GM18499 (cell line): ENCODE measurements at regions not wholly inside any gene's neighbourhood (a gene's known extent, or its start where the extent isn't known, plus 50 kb on each side); places are given as distances from the start of the nearest gene placed in this dataset.

ENCODE experiments used
- ATAC-seq: cut with Tn5 transposase; IDR thresholded peaks from one replicate; pipeline ENCODE4 v1.9.1; 2021; ENCODE audit warnings: moderate number of reproducible peaks; ENCODE audit not compliant: insufficient read depth, unreplicated experiment

DNA sequence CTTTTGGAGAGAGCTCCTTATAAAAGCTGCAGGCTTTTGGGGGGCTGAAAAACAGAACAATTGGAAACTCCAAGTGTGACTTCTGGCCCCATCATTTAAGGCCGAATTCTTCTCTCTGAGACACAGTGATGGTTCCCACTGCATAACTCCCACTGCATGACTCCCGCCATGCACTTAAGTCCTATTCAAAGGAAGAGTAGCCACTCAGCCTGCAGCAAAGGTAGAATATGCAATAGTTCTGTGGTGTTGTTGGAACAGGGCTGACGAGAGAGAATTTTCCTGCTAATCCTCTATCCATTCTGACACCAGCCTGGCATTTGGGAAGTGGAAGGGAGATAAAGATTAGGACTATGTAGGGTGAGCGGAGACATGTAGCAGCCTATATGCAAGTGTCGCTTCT, 185.6 kb upstream of the ZNF462 start:
- no peak for ATAC-seq

- ATAC-seq = no peak
Observed at GRCh38 chr9:106677830-106678229, 185.1 kb upstream of the ZNF462 start.

GRCh38 chr9:106678273-106678672, 184.7 kb upstream of the ZNF462 start:
- no peak for ATAC-seq

DNA sequence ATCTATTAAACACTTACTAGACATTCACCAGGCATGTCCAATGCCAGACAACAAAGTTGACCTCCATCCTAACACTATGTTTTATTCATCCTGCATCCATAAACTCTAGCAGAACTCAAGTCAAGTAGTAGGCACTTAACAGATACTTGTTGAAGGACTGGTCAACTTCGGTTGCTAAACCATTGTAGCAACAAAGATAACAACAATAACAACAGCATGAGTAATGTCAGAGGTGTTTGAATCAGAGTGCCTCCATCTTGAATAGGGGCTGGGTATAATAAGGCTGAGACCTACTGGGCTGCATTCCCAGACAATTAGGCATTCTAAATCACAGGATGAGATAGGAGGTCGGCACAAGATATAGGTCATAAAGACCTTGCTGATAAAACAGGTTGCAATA, 180.5 kb upstream of the ZNF462 start:
- ATAC-seq = no peak

DNA sequence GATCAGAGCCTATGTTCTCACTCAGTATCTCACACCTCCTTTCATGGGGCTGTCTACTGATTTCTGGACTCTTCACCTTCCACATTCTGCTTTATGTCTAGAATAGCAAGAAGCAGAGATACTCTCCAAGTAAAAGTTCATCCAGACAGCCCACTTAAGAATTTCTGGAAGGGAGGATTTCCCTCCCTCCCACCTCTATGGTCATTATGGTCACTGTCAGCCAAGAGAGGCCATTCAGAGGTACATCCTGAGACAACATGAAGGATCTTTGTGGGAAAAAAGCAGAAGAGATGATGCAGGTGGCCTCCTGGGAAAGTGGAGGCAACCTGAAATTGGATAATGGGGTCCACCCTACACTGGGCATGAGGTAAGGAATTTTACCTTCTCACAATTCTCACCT, 179.5 kb upstream of the ZNF462 start:
- ATAC-seq = no peak

- ATAC-seq = no peak
Observed at GRCh38 chr9:106684940-106685695, 177.8 kb upstream of the ZNF462 start.

DNA sequence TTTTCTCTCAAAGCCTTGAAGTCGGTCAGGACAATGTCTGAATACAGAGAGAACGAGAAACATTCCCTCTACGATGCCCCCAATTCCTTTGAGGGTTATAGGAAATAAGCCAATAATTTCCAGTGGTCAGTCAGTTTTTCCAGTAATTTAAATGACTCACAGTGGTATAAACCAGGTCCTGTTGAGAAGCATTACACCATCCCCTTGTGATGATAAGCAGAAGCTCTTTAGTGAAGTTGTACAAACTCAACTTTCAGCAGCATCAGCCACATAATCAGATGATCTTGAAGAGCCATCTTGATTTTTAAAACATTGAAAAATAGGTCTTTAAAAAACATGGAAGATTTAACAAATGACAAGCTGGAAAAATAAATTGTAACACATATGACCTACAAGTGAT, 173.9 kb upstream of the ZNF462 start:
- ATAC-seq = no peak

DNA sequence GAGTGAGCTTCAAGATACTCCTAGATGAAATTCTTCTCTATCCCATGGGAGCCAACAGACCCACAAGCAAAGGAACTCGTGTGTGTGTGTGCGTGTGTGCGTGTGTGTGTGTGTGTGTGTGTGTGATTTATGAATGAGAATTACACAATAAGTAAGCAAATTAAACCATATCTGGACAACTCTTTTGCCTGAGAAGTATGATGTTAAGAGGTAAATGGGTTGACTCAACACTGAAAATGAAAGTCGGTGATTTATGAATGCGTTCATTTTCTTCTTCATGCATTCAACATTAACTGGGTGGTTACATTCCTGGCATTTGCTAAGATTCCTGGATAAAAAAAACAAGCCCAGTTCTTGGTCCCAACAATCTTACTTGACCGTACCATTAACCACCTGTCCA, 171.3 kb upstream of the ZNF462 start:
- no peak for ATAC-seq

- no peak for ATAC-seq
Observed at GRCh38 chr9:106693558-106693957, 169.4 kb upstream of the ZNF462 start.

GRCh38 chr9:106696804-106697203, 166.2 kb upstream of the ZNF462 start:
- no peak for ATAC-seq

DNA sequence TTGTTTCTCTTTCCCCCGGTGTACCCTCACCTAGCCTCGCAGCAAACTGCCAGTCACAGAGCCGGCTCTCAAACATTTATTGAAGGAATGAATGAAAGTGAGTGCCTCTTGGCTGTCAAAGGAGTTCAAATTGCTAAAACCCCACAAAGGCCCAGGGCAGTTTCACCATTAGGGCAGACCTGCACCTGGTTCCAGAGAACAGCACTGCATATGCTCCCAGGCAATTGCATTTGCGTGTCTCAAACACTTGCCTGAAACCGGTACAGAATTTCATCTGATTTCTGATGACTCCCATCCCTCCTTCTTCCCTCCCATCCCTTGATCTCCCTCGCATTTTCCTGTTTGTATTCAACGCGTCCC, 165.6 kb upstream of the ZNF462 start:
- no peak for ATAC-seq

DNA sequence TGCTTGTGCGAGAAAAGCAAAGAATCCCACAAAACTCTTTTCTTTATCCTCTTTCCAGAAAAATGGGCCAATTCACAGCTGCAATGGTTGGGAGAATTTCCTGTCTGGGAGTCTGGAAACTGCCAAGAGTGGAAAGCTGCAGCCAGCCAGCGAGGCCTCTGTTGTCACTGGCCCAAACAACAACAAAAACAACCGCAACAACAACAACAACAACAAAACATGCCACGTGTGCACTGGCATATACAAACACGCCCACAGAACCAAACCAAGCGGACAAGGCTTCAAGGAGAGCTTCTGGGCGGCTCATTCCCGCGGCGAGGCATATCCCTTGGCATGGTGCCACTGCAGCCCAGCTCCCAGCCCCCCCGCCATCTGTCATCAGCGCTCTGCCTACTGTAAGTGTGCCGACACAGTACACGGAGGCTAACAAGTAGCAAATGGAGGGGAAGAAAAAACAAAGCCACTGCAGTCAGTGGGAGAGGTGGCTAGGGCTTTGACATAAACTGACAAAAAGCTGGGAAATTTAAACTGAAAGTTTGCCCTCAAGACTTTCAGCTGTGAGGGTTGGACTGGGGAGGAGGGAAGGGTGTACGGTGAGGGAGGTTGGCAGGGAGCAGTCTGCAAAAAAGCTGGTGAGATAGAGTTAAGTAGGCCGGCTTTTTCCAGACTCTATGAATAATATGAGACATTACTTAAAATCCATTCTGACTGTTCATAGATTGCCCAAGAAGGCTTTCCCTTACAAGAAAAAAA, 165.0 kb upstream of the ZNF462 start:
- ATAC-seq = no peak

DNA sequence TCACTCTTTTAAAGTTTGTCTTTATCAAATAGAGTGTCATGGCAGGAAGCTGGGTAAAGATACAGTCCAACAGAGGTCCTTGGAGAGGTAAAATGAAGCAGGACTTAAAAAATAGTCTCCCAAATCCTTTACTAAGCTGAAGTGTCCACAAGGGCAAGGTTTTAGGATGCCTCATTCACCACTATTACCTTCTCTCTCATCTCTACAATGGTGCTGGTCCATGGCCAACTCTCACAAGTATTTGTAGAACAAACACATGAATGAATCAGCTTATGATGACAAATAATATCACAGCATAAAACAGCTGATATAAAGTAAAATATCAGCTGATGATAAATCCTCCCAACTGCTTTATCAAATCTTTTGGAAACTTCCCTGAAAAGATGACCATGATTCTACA, 162.3 kb upstream of the ZNF462 start:
- no peak for ATAC-seq

DNA sequence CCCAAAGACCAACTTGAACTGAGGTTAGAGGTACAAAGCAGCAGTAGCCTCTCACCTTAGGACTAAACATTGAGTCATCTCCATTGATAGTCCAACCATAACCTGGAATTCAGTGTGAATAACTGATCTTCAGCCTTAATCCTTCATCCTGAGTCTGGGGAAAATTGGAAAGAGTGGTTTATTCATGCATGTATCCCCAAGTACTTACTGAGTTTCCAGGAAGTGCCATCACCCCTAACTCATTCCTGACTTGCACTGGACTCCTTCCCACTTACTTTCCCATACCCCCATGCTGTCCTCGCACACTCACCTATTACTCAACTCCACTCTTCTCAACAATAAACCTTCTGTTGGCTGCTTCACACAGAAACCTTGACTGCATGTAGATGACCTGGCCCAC, 161.4 kb upstream of the ZNF462 start:
- ATAC-seq = no peak

DNA sequence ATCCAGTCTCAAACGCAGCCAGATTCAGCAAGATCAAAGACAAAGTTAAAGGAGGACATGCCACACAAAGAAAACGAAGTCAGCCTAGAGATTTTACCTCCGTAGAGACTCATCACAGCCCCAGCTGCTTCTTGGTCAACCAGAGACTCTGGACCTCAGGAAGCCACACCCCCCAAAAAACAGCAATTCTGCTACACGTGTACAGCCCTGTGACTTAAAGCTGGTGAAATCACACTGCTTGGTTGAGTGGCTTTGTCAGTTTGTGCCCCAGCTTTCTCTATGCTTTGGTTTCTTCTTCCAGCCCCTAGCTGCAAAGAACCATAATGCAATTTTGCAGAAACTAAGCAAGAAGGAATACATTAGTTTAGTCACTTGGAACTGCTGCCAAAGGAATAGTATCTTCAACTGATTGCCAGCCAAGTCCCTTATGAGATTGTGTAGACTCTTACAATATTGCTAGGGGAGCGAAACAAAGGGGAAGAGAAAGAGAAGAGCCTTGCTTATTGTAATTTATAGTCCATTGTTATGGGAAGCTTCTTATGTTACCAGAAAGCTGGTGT, 158.8 kb upstream of the ZNF462 start:
- ATAC-seq = no peak

DNA sequence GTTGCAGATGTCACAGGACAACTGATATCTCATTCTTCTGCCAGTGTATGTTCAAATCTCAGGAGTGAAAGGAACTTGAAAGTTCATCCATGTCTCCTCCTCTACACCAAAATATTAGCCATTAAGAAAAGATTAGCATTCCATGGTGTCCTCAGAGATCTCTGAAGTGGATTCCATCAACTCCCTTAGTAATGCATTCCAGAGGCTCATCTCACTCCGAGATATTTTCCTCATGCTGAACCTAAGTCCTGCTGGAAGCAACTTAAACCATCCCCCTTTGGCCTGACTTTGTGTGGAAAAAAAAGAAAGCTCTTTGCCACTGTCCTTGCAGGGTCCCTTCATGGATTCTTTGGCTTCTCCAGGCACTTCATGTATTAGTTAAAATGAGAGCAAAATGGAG, 155.7 kb upstream of the ZNF462 start:
- no peak for ATAC-seq

DNA sequence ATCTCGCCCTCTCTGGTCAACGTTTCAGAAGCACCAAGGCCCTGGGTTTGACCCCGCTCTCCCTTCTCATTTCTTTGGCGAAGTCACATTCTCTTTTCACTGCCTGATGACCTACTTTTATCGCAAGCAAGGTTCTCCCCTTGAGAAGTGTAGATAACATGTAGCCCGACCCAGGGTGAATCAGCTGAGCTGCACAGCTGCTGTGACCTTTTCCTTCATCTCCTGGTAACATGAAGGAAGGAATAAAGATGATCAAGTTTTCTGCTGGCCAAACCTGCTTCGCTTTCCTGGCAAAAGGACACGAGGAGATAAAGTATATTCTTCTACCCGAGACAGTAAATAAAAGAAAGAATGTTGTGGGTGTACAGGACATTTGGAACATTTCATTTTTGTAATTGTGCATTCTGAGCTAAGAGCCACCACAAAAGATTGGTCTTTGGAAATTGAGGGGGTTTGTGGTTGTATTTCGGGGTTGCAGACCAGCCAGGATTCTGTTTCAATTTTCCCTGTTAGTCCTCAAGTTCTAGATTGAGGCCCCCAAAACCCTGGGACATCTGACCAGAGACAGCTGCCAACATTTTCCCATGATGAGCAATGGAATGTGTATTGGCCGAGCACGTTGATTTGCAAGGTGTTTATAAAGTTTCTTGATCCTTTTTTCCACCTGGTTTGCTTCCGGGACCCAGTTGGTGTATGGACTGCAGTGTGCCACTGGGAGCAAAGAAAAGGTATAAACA, 155.1 kb upstream of the ZNF462 start:
- ATAC-seq = no peak

DNA sequence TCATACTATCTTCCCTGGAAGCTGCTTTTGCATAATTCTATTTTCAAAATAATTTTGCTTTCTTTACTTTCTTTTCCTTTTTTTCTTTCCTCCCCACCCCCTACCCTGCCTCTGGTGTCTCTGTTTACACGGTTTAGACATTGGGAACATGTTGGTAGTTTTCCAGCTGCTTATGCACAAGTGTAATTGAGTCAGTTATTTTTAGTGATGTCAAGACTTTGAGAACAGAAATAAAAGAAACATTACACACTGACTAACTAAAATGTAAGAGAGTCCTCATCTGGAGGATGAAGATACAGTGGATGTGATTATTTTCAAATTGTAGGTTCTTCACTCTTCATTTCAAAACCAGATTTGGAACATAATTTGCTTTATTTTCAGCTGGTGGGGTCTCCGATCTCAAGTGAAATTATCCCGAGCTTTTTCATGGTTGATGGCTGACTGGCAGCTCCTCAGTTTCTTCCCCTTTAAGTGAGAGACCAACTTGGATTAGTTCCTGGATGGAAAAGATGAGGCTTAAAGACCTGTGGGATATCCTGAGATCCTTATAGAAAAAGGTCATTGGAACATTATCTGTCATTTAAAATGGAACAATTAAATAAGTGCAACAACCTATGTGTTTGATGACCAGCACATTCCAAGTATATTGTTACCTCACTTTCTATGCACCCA, 154.4 kb upstream of the ZNF462 start:
- ATAC-seq = no peak

DNA sequence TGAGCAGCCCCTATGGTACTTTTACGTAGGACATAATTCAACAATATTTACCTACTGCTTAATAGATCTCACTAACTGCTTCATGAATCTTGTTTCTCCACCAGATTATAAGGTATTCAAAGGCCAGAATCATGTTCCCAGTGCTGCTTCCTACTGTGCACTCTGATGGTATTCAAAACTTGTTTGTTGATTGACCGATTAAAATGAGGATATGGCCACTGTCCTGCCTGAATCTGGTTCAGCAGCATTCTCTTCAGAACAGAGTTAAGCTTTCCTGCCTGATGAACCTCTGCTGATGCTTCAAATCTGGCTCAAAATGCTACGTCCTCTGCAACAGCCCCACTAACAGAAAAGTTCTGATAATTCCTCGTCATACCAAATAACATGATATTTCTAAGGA, 150.7 kb upstream of the ZNF462 start:
- no peak for ATAC-seq

GRCh38 chr9:106713206-106713605, 149.8 kb upstream of the ZNF462 start:
- ATAC-seq = no peak

DNA sequence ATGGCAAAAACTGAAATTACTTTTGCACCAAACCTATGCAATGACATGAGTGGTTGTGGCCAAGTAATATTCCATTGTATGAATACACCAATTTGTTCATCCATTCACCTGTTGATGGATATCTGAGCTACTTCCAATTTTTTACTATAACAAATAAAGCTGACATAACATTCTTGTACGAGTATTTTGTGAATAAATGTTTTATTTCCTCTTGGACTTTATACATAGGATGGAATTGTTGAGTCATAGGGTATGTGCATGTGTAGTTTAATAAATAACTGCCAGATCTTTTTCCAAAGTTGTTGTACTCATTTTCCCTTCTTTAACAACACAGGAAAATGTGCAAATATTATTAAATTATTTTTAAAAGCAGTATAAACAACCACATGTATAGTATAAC, 146.1 kb upstream of the ZNF462 start:
- ATAC-seq = no peak
